SJCRH30 (cell line): ENCODE measurements at regions not wholly inside any gene's neighbourhood (a gene's known extent, or its start where the extent isn't known, plus 50 kb on each side); places are given as distances from the start of the nearest gene placed in this dataset.
"Not testable (repeated sequence)": the region's sequence is repeated elsewhere in the genome, so short reads cannot be mapped to it uniquely, and the experiment has no call there.

Source experiments
- DNase-seq, 2 experiments: peaks; one replicate each; pipeline ENCODE4 v3.0.0-alpha.2; 2015 to 2020
- H3K27ac ChIP-seq: fragments of 250-450 bp; sonication (Bioruptor Pico); 2 replicates; pipeline ENCODE4 v1.5.1; 2020; ENCODE audit warnings: mild to moderate bottlenecking, moderate library complexity
- H3K27me3 ChIP-seq: fragments of 250-450 bp; sonication (Bioruptor Pico); 2 replicates; pipeline ENCODE4 v1.5.1; 2020; ENCODE audit warnings: mild to moderate bottlenecking, moderate library complexity
- H3K36me3 ChIP-seq: fragments of 250-450 bp; sonication (Bioruptor Pico); 2 replicates; pipeline ENCODE4 v1.5.1; 2020; ENCODE audit warnings: mild to moderate bottlenecking, moderate library complexity
- H3K4me1 ChIP-seq: fragments of 250-450 bp; sonication (Bioruptor Pico); 2 replicates; pipeline ENCODE4 v1.5.1; 2020; ENCODE audit warnings: mild to moderate bottlenecking, moderate library complexity
- H3K4me3 ChIP-seq: fragments of 250-450 bp; sonication (Bioruptor Pico); 2 replicates; pipeline ENCODE4 v1.5.1; 2020; ENCODE audit warnings: mild to moderate bottlenecking, moderate library complexity
- H3K9me3 ChIP-seq: fragments of 250-450 bp; sonication (Bioruptor Pico); replicated peaks from 2 replicates; pipeline ENCODE4 v1.5.1; 2020; ENCODE audit warnings: mild to moderate bottlenecking, moderate library complexity

DNA sequence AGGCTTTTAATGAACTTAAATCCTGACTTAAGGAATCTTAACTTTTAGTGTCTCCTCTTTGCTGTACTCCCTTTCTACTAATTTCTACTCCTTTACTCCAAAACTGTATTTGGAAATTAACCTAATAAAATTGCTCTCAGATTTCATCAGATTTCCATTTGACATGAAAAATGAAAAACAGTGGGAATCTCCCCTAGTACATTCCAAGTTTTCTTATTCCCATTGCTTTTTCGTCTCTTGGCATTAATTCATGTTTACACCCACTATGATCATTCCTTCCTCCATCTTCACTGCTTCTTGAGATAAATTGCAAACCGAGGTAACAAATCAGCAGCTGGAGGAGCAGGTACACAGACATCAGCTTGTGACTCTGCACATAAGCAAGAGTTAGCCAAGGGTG is 208.7 kb downstream of the VGLL3 start:
- H3K27me3 ChIP-seq, result no peaks in the 10 kb centered on the region
- H3K9me3 ChIP-seq, result no peaks in the 10 kb centered on the region
- no peak overlapping the region for H3K27ac ChIP-seq
- H3K36me3 ChIP-seq, result no peaks in the 10 kb centered on the region
- peaks cover 11% of the 10 kb centered on the region for H3K4me1 ChIP-seq
- no peak for DNase-seq
- H3K4me3 ChIP-seq, result no peak overlapping the region

DNA sequence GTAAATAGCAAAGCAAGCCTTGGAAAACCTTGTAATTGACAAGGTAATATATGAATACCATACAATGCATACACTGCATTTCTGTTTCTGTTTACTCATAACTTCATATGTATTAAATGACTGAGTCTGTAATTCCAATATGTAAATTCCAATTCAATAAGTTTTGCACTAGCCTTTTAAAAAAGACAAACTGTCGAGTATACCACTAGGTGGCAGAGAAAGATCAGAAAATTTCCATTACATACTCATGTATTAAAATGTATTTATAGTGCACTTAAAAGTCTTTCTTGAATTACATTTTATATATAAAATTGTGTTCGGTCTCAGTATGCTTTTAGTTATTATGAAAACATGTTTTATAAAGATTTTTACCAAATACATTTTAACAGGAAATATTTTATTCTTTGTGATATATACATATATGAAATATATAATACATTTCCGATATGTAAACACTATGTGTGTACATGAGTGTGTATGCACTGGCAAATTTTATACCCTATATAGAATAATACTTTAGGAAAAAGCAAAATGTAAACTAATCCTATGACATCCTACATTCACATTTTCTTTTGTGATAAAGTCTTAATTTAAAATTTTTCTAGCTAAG is 216.8 kb downstream of the VGLL3 start:
- DNase-seq, result peak in 1 of 2 experiments; percentile 71
- H3K4me3 ChIP-seq, result no peak overlapping the region
- no peak overlapping the region for H3K27ac ChIP-seq
- H3K27me3 ChIP-seq, result no peaks in the 10 kb centered on the region
- no peaks in the 10 kb centered on the region for H3K36me3 ChIP-seq
- H3K4me1 ChIP-seq, result no peaks in the 10 kb centered on the region; the same call in 1 of the 2 replicates
- H3K9me3 ChIP-seq, result no peaks in the 10 kb centered on the region

DNA sequence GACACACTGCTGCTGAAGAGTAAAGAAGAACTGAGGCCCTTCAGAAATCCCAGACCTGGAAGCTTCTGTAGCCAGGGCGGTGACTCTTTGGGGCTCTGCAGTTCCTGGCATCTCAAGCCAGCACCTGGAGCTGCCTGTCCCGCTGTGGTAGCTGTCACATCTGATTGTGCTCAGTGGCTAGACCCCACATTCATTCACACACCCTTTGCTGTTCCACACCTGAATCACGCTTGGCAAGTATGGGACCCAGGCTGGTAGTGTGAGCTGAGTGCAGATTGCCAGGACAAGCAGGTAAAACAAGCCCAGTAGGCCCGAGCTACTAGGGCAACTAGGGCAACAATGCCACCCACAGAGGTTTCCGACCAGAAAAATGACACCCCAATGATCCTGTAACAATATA is 218.2 kb downstream of the VGLL3 start:
- H3K27ac ChIP-seq, result no peak overlapping the region
- H3K36me3 ChIP-seq, result no peaks in the 10 kb centered on the region

DNA sequence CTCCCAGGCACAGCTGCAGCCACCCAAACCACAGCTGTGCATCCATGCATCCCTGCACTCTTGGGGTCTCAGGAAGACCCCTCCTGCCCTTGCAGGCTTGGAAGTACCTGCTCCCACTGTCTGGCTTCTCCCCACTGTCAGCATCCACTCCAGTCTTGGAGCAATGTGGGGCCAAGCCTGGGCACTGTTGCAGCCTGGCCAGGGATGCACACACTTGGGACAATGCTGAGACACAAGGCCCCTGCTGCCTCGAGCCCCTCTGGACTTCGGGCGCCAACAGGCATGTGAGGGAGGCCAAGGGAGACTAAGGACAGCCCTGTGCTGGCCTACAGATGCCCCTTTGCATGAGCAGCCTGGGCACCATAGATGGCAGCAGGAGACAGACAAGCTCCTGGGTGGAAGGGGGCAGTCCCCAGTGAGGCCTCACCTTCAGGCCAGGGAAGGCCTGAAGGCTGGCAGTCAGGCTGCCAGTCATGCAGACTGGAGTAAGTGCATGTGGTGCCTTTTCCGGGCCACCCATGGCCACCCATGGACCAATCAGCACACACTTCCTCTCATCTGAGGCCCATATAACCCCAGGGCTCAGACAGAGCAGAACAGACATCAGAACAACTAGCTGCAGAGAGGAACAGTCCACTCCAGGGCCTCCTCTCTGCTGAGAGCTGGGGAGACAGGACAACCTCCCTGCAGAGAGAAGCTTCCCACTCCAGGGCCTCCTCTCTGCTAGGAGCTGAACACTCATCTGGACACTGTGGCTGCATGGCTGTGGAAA is 219.0 kb downstream of the VGLL3 start:
- Histone ChIP-seq H3K27ac (no peak overlapping the region), H3K4me1 (no peaks in the 10 kb centered on the region; the same call in 1 of the 2 replicates), H3K9me3 (no peaks in the 10 kb centered on the region), H3K27me3 (no peaks in the 10 kb centered on the region), H3K4me3 (no peak overlapping the region), H3K36me3 (no peaks in the 10 kb centered on the region)
- no peak for DNase-seq

More for the DNA sequence above, 218.2 kb downstream of the VGLL3 start:
- Histone ChIP-seq H3K4me3 (no peak overlapping the region), H3K9me3 (no peaks in the 10 kb centered on the region), H3K27me3 (no peaks in the 10 kb centered on the region), H3K4me1 (no peaks in the 10 kb centered on the region; the same call in 1 of the 2 replicates)
- no peak for DNase-seq

DNA sequence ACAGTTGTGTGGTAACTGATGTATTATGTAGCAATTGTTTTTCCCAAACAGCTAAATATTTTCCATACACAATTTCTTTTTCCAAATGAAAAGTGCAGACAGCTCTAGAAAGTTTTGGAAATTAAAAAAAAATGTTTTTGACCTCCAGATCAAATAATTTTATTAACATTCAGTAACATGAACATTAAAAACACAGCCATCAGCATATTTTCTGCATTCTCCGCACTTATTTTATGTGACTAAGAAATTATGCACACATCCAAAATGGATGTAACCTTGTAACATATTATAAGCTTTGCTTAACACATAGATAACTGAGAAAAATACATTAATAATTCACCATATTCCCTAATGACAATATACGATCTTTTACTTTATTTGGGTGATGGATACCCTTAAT is 224.6 kb downstream of the VGLL3 start:
- Histone ChIP-seq H3K36me3 (no peaks in the 10 kb centered on the region), H3K27ac (no peak overlapping the region), H3K4me1 (no peaks in the 10 kb centered on the region; the same call in 1 of the 2 replicates), H3K9me3 (no peaks in the 10 kb centered on the region), H3K27me3 (no peaks in the 10 kb centered on the region), H3K4me3 (no peak overlapping the region)
- DNase-seq, result no peak

DNA sequence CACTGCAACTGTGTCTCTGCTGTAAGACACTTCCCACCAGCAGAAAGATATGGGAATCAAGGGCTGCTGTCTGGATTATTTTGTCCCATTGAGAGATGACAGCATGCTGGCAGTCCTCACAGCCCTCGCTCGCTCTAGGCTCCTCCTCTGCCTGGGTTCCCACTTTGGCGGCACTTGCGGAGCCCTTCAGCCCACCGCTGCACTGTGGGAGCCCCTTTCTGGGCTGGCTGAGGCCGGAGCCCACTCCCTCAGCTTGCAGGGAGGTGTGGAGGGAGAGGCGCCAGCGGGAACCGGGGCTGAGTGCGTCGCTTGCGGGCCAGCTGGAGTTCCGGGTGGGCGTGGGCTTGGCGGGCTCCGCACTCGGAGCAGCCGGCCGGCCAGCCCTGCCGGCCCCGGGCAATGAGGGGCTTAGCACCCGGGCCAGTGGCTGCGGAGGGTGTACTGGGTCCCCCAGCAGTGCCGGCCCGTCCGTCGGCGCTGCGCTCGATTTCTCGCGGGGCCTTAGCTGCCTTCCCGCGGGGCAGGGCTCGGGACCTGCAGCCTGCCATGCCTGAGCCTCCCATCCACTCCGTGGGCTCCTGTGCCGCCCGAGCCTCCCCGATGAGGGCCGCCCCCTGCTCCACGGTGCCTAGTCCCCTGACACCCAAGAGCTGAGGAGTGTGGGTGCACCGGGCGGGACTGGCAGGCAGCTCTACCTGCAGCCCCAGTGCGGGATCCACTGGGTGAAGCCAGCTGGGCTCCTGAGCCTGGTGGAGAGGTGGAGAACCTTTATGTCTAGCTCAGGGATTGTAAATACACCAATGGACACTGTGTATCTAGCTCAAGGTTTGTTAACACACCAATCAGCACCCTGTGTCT is 233.4 kb downstream of the VGLL3 start:
- H3K27me3 ChIP-seq, H3K36me3 ChIP-seq, H3K9me3 ChIP-seq, H3K27ac ChIP-seq, H3K4me1 ChIP-seq, H3K4me3 ChIP-seq, DNase-seq: not testable (repeated sequence)

DNA sequence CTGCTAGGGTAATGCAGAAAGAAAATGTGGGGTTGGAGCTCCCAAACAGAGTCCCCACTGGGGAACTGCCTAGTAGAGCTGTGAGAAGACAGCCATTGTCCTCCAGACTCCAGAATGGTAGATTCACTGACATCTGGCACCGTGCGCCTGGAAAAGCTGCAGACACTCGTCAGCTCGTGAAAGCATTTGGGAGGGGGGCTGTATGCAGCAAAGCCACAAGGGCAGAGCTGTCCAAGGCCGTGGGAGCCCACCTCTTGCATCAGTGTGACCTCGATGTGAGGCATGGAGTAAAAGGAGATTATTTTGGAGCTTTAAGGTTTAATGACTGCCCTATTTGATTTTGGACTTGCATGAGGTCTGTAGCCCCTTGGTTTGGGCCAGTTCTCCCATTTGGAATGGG is 242.9 kb downstream of the VGLL3 start:
- no peak overlapping the region for H3K4me3 ChIP-seq
- no peak overlapping the region for H3K27ac ChIP-seq
- DNase-seq, result no peak
- no peaks in the 10 kb centered on the region for H3K27me3 ChIP-seq
- H3K4me1 ChIP-seq, result no peaks in the 10 kb centered on the region
- H3K36me3 ChIP-seq, result no peaks in the 10 kb centered on the region
- no peaks in the 10 kb centered on the region for H3K9me3 ChIP-seq

DNA sequence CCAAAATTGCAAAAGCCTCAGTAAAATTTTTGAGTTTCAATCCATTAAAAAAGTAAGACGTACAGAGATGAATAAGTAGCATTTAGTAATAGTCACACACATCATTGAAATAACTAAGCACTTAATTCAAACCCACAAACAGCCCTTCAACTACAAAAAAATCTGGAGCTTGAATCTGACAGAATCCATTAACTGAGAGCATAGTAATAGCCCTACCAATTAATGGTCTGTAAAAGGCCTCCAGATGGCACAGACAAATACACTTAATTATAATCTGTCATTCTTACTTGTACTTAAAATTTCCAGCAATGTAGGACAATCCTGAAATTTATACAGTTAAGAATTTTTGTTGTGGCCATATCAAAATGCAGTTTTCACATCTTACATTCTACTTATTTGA is 246.9 kb downstream of the VGLL3 start:
- Histone ChIP-seq H3K36me3 (no peaks in the 10 kb centered on the region), H3K9me3 (no peaks in the 10 kb centered on the region), H3K4me1 (no peaks in the 10 kb centered on the region), H3K4me3 (no peak overlapping the region), H3K27ac (no peak overlapping the region), H3K27me3 (no peaks in the 10 kb centered on the region)
- no peak for DNase-seq

DNA sequence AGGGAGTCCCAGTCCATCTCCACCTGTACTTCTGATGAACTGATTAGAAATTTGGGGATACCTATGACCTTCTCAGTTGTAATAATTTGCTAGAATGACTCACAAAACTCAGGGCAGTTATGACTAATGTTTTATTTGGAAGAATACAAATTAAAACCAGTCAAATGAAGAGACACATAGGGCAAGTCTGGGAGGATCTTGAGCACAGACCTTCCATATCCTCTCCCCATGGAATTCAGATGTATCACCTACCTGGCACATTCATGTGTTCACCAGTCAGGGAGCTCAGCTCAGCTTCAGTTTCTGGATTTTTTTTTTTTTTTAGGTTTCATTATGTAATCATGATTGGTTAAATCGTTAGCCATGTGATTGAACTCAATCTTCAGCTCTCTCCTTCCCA is 247.7 kb downstream of the VGLL3 start:
- Histone ChIP-seq H3K27me3 (no peaks in the 10 kb centered on the region), H3K36me3 (no peaks in the 10 kb centered on the region), H3K27ac (no peak overlapping the region), H3K9me3 (no peaks in the 10 kb centered on the region), H3K4me3 (no peak overlapping the region), H3K4me1 (no peaks in the 10 kb centered on the region)
- no peak for DNase-seq

DNA sequence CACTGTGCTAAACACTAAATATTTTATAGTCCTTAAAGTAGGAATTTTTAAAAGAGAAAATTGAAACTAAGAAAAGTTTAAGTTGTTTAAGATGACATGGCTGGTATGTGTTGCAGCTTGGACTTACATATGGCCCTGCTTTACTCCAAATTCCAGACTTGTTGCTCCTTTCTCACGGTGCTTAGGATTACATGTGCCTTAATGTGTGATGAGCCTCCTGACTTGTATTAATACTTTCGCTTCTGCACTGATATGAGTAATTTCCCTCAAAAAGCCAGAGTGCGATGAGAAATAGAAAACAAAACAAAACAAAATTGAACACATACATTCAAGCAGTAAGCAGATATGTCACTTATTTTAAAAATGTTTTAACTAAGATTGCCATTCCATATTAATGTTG is 250.2 kb downstream of the VGLL3 start:
- Histone ChIP-seq H3K27ac (no peak overlapping the region), H3K9me3 (no peaks in the 10 kb centered on the region), H3K4me1 (no peaks in the 10 kb centered on the region), H3K27me3 (no peaks in the 10 kb centered on the region), H3K4me3 (no peak overlapping the region), H3K36me3 (no peaks in the 10 kb centered on the region)
- DNase-seq, result no peak

DNA sequence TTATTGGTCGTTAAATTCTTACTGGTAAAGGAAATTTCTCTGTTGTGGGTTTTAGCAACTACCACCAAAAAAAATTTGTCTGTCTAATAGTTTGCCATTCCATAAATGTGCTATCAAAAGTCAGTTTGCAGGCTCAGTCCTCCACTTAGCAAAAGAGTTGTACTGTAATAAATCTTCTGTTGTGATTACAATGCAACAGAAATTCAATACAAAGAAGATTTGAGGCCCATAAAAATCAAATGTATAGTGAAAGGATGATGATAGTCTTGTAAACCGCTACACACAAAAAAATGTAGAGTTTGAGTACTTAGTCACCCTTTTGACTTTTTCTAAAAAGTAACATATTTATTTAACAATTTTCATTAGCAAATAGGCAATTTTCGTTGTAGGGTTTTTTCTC is 251.7 kb downstream of the VGLL3 start:
- DNase-seq, result no peak
- no peaks in the 10 kb centered on the region for H3K36me3 ChIP-seq
- no peaks in the 10 kb centered on the region for H3K27me3 ChIP-seq
- no peak overlapping the region for H3K27ac ChIP-seq
- no peaks in the 10 kb centered on the region for H3K4me1 ChIP-seq
- H3K4me3 ChIP-seq, result no peak overlapping the region
- H3K9me3 ChIP-seq, result no peaks in the 10 kb centered on the region

DNA sequence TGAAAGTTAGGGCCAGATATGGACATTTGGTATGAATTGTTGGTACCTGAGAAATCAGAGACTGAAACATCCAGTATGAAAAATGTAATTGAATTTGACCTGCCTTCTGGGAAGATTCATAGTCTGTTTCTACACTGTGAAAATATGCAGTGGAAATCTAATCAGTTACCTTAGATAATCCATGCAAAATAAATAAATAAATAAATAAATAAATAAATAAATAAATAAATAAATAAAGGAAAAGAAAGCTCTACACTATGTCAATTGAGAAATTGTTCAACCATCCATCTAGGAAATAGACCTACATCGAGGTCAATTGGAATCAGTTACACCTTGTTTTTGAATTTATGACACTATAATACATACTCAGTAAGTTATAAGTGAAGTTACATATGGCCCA is 252.3 kb downstream of the VGLL3 start:
- Histone ChIP-seq H3K9me3 (no peaks in the 10 kb centered on the region), H3K27ac (no peak overlapping the region), H3K36me3 (no peaks in the 10 kb centered on the region), H3K4me1 (no peaks in the 10 kb centered on the region), H3K27me3 (no peaks in the 10 kb centered on the region), H3K4me3 (no peak overlapping the region)
- DNase-seq, result no peak

DNA sequence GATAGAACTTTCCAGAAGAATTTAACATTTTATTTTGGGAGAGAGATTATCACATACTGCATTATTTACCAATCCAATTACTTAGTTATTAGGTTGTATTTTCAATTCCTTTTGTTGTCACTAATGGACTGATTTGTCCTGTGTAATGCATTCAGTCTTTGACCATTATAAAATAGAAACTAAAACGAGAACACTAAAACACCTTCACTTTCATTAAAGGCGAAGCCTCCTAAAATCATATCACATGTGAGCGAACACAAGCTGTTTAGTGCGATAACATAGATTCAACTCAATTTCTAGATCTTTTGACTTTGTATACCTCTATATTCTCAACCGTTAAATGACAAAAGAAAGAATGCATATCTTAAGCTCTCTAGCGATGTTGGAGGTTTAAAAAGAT is 253.4 kb downstream of the VGLL3 start:
- no peaks in the 10 kb centered on the region for H3K4me1 ChIP-seq
- H3K4me3 ChIP-seq, result no peak overlapping the region
- H3K9me3 ChIP-seq, result no peaks in the 10 kb centered on the region
- H3K36me3 ChIP-seq, result no peaks in the 10 kb centered on the region
- no peaks in the 10 kb centered on the region for H3K27me3 ChIP-seq
- DNase-seq, result no peak
- H3K27ac ChIP-seq, result no peak overlapping the region

DNA sequence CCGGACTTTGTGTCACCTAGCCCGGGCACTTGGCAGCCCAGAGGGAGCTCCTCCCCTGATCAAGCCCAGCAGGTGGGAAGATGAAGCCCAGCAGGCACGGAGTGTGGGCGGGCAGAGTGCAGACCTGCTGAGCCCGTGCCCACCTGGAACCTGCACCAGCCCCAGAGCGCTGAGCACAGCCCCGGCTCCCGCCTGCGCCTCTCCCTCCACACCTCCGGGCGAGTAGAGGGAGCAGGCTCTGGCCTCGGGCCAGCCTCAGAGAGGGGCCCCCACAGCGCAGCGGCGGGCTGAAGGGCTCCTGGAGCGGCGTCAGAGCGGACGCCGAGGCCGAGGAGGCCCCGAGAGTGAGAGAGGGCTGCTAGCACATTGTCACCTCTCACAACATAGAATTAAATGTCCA is 257.7 kb downstream of the VGLL3 start:
- DNase-seq, result no peak
- Histone ChIP-seq H3K4me1 (no peaks in the 10 kb centered on the region), H3K9me3 (no peaks in the 10 kb centered on the region), H3K27ac (no peak overlapping the region), H3K27me3 (no peaks in the 10 kb centered on the region), H3K4me3 (no peak overlapping the region), H3K36me3 (no peaks in the 10 kb centered on the region)

DNA sequence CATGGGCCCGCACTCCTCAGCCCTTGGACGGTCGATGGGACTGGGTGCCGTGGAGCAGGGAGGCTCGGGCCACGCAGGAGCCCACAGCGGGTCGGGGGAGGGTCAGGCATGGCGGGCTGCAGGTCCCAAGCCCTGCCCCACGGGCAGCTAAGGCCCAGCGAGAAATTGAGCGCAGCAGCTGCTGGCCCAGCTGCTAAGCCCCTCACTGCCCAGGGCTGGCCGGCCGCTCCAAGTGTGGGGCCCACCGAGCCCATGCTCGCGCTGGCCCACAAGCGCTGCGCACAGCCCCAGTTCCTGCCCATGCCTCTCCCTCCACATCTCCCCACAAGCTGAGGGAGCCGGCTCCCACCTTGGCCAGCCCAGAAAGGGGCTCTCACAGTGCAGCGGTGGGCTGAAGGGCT is 259.4 kb downstream of the VGLL3 start:
- no peaks in the 10 kb centered on the region for H3K4me1 ChIP-seq
- DNase-seq, result no peak

More for the DNA sequence above, 259.4 kb downstream of the VGLL3 start:
- Histone ChIP-seq H3K27ac (no peak overlapping the region), H3K4me3 (no peak overlapping the region), H3K27me3 (no peaks in the 10 kb centered on the region), H3K36me3 (no peaks in the 10 kb centered on the region), H3K9me3 (no peaks in the 10 kb centered on the region)
